Uterus (tissue), 3 donors: ENCODE measurements at regions not wholly inside any gene's neighbourhood (a gene's known extent, or its start where the extent isn't known, plus 50 kb on each side); places are given as distances from the start of the nearest gene placed in this dataset.

Experiments used
- DNase-seq, 2 donors: peaks; one replicate each; pipeline ENCODE4 v3.0.0-alpha.2; 2019 to 2020
- H3K27ac ChIP-seq, 2 donors: fragments of 200-600 bp; sonication (generic); 1 replicate in 1 of 2; 2 replicates in 1 of 2; pipeline ENCODE4 v1.5.1; 2016 to 2018
- H3K27me3 ChIP-seq, 2 donors: fragments of 200-600 bp; sonication (generic); one replicate each; pipeline ENCODE4 v1.5.1; 2018 to 2019; ENCODE audit warnings: control low read depth in 1 of 2
- H3K36me3 ChIP-seq, 2 donors: fragments of 200-600 bp; sonication (generic); one replicate each; pipeline ENCODE4 v1.5.1; 2019; ENCODE audit warnings: control low read depth in 1 of 2
- H3K4me1 ChIP-seq, 2 donors: fragments of 200-600 bp; sonication (generic); one replicate each; pipeline ENCODE4 v1.5.1; 2018 to 2019; ENCODE audit warnings: control low read depth in 1 of 2
- H3K4me3 ChIP-seq, 2 donors: fragments of 200-600 bp; sonication (generic); 1 replicate in 1 of 2; 2 replicates in 1 of 2; pipeline ENCODE4 v1.5.1; 2018 to 2019; ENCODE audit warnings: mild to moderate bottlenecking in 1 of 2
- H3K9me3 ChIP-seq, 2 donors: fragments of 200-600 bp; sonication (generic); one replicate each; pipeline ENCODE4 v1.5.1; 2019; ENCODE audit warnings: control low read depth in 1 of 2
- POLR2A ChIP-seq, 2 donors: fragments of 450-650 bp; IDR thresholded peaks; one replicate each; pipeline ENCODE4 v1.6.1; 2016; ENCODE audit warnings: antibody characterized with exemption in 2 of 2, mild to moderate bottlenecking in 1 of 2, moderate library complexity in 1 of 2
- intact Hi-C: fragments of 100-400 bp; cut with DNase I; formaldehyde crosslinking; loops from one replicate; pipeline ENCODE4 v1.15.1; 2023; ENCODE audit warnings: low total_unique reads
- TF ChIP-seq, protein P1 (sequence below), 4 experiments: fragments of 200-600 bp in 2 of 4; fragments of 450-650 bp in 2 of 4; sonication (generic) in 2 of 4; IDR thresholded peaks; one replicate each; pipeline ENCODE4 v1.5.1; 2016 to 2019; ENCODE audit warnings: antibody characterized with exemption in 4 of 4, mild to moderate bottlenecking in 2 of 4, moderate library complexity in 1 of 4
- donor health status: DM: yes; HTN: yes; CAD: no.

DNA sequence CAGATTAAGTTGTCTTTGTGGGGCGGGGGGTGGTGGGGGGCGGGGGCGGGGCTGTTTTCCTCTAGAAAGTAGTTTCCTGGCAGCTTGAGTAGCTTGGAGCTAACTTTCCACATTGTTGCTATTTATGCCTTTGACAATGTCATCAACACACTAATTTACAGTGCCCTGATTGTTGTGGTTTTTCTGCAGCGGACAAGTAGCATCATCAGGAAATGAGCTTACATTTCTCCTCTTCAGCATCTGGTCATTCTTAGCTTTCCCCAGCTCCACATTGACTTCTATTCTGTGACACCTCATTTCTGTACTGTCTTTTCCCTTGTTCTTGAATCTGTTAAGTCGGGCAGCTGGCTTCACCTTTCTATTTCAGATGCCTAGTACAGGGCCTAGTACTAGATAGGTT lies 112.3 kb upstream of the RAD23B start:
- H3K9me3 ChIP-seq: no peaks in the 10 kb centered on the region
- H3K27ac ChIP-seq: no peak overlapping the region
- H3K27me3 ChIP-seq: no peaks in the 10 kb centered on the region
- no peaks in the 10 kb centered on the region for H3K36me3 ChIP-seq
- no peaks in the 10 kb centered on the region for H3K4me1 ChIP-seq
- TF ChIP-seq, protein P1, sequence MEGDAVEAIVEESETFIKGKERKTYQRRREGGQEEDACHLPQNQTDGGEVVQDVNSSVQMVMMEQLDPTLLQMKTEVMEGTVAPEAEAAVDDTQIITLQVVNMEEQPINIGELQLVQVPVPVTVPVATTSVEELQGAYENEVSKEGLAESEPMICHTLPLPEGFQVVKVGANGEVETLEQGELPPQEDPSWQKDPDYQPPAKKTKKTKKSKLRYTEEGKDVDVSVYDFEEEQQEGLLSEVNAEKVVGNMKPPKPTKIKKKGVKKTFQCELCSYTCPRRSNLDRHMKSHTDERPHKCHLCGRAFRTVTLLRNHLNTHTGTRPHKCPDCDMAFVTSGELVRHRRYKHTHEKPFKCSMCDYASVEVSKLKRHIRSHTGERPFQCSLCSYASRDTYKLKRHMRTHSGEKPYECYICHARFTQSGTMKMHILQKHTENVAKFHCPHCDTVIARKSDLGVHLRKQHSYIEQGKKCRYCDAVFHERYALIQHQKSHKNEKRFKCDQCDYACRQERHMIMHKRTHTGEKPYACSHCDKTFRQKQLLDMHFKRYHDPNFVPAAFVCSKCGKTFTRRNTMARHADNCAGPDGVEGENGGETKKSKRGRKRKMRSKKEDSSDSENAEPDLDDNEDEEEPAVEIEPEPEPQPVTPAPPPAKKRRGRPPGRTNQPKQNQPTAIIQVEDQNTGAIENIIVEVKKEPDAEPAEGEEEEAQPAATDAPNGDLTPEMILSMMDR (IDR thresholded peaks at IDR 0.05): no peak
- no peak for TF ChIP-seq POLR2A (IDR thresholded peaks at IDR 0.05)
- DNase-seq: no peak
- H3K4me3 ChIP-seq: no peak overlapping the region
- intact Hi-C loops: no loop called here

DNA sequence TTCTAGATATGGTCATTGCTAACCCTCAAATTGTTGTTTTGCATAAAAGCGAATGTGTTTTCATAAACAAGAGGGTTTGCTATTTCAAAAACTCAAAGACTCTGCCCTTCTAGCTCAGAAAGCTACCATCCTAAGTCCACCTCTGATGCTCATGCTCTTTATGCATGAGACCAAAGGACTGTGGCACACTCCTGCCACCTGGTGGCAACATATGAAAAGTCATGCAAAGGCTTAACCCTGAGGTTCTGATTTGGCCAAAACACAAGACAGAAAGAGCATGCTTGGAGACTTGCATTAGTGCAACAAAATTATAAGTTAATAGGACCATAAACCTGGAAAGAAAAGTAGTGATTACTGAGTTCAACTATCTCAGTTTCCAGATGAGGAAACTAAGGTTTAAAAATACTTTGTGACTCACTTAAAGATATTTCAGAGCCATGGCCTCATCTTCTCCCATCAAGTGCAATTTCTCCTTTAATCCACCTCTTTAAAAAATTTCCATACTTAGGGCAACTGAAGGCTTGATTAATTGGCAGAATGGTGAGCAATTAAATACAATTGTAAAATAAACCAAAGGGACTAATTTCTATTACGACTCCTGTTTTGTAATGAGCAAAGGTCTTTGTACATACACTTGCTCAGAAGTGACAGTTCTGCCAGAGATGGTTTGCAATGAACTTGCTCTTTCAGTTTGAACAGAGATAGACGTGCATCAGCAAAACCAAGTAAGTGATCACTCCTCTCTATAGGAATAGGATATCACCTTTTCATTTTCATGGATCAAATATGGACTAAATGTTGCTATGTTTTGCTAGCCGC lies 110.7 kb upstream of the RAD23B start:
- Histone ChIP-seq H3K4me1 (no peaks in the 10 kb centered on the region), H3K27me3 (no peaks in the 10 kb centered on the region), H3K27ac (no peak overlapping the region), H3K36me3 (no peaks in the 10 kb centered on the region), H3K4me3 (no peak overlapping the region), H3K9me3 (no peaks in the 10 kb centered on the region)
- peak; percentile 67 to 76 for DNase-seq
- no peak for TF ChIP-seq POLR2A (IDR thresholded peaks at IDR 0.05)
- TF ChIP-seq, protein P1 (IDR thresholded peaks at IDR 0.05): peak; percentile 85 to 92 (median 86)
- intact Hi-C loops: no loop called here

DNA sequence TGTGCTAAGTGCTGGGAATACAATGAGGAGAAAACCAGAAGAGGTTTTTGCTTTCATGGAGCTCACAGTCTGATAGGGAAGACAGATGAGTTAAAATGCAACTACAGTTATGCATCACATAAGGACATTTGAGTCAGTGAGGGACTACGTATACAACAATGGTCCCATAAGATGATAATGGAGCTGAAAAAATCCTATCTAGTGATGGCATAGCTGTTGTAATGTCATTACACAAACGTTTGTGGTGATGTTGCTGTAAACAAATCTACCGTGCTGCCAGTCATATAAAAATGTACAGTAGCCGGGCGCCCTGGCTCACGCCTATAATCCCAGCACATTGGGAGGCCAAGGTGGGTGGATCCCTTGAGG lies 110.1 kb upstream of the RAD23B start:
- DNase-seq: no peak
- H3K36me3 ChIP-seq: no peaks in the 10 kb centered on the region
- no peaks in the 10 kb centered on the region for H3K4me1 ChIP-seq
- H3K27ac ChIP-seq: no peak overlapping the region
- TF ChIP-seq POLR2A (IDR thresholded peaks at IDR 0.05): no peak
- TF ChIP-seq, protein P1 (IDR thresholded peaks at IDR 0.05): no peak
- no peak overlapping the region for H3K4me3 ChIP-seq
- H3K9me3 ChIP-seq: no peaks in the 10 kb centered on the region
- intact Hi-C loops: no loop called here
- H3K27me3 ChIP-seq: no peaks in the 10 kb centered on the region

DNA sequence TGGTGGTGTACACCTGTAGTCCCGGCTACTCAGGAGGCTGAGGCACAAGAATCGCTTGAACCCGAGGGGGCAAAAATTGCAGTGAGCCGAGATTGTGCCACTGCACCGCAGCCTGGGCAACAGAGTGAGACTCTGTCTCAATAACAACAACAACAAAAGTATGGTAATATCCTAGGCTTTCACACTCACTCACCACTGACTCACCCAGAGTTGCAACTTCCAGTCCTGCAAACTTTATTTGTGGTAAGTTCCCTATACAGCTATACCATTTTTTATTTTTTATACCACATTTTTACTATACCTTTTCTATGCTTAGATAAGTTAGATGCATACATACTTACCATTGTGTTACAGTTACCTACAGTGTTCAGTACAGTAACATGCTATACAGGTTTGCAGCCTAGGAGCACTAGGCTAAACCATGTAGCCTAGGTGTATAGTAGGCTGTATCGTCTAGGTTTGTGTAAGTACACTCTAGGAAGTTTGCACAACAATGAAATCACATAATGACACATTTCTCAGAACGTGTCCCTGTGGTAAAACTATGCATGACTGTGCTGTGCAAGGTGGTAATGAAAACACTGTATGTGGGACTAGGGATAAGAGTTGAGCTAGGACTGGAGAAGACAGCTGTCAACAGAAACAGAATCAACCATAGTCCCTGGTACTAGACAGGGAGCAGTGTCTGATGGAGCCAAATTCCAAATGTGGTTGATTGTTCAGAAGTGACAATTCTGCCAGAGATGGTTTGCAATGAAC lies 109.5 kb upstream of the RAD23B start:
- Histone ChIP-seq H3K4me1 (no peaks in the 10 kb centered on the region), H3K27me3 (no peaks in the 10 kb centered on the region), H3K9me3 (no peaks in the 10 kb centered on the region), H3K4me3 (no peak overlapping the region), H3K36me3 (no peaks in the 10 kb centered on the region), H3K27ac (no peak overlapping the region)
- intact Hi-C loops: no loop called here
- no peak for DNase-seq
- TF ChIP-seq, protein P1 (IDR thresholded peaks at IDR 0.05): no peak
- TF ChIP-seq POLR2A (IDR thresholded peaks at IDR 0.05): no peak

DNA sequence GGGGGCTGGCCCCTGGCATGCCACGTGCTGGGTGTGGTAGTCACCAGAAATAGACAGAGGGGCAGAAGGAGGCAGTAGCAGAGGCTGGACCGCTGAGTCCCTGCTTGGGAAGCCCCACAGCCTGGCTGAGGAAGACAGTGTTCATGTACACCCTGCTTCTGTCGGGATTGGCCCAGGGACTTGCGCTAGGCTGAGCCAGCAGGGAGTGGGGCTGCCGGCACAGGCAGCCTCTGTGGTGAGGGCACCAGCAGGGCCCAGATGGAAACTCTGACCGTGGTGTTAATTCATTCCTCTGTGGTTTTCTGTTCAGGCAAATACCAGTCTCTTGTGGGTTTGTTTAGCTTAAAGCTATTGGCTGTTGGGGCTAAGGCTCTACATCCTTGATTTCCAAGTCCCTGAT lies 108.6 kb upstream of the RAD23B start:
- Histone ChIP-seq H3K27ac (no peak overlapping the region), H3K4me1 (no peaks in the 10 kb centered on the region), H3K9me3 (no peaks in the 10 kb centered on the region), H3K27me3 (no peaks in the 10 kb centered on the region), H3K4me3 (no peak overlapping the region), H3K36me3 (no peaks in the 10 kb centered on the region)
- no peak for DNase-seq
- intact Hi-C loops: no loop called here
- no peak for TF ChIP-seq POLR2A (IDR thresholded peaks at IDR 0.05)
- TF ChIP-seq, protein P1 (IDR thresholded peaks at IDR 0.05): no peak
